Endothelial cell of umbilical vein (primary cell): ENCODE measurements at regions not wholly inside any gene's neighbourhood (a gene's known extent, or its start where the extent isn't known, plus 50 kb on each side); places are given as distances from the start of the nearest gene placed in this dataset.

Source experiments
- BruUV-seq: library from RNA; stranded (reverse); fragments of 400-500 nt; replicated peaks from 2 replicates; lab custom pipeline; 2021; lab: Mats Ljungman, UMichigan
- CTCF ChIA-PET: fragments of 300-600, 350-600 bp; sonication (Branson Sonifier 250); formaldehyde crosslinking; loops from one replicate; lab custom pipeline; 2021; ENCODE audit warnings: antibody characterized with exemption, inconsistent platforms; lab: Charles Lee
- POLR2A ChIA-PET: fragments of 300-600, 350-600 bp; sonication (Branson Sonifier 250); formaldehyde crosslinking; loops from one replicate; lab custom pipeline; 2021; ENCODE audit warnings: antibody characterized with exemption, inconsistent platforms; lab: Charles Lee
- DNase-seq: peaks from one replicate; pipeline ENCODE4 v3.0.0-alpha.2; 2011; ENCODE audit warnings: low read depth, low spot score
- FAIRE-seq: peaks from 2 replicates; lab custom pipeline; 2011; peaks lifted over from hg19 to GRCh38; lab: Jason Lieb, UNC
- H2AFZ ChIP-seq: 2 replicates; pipeline ENCODE4 v1.6.0; 2012; ENCODE audit warnings: low read depth, low read length, control low read depth, inconsistent platforms
- H3K27ac ChIP-seq: 2 replicates; pipeline ENCODE4 v1.5.1; 2011; ENCODE audit warnings: low read depth, mild to moderate bottlenecking, control low read depth, low read length, moderate library complexity; ENCODE audit not compliant: insufficient read depth
- H3K27me3 ChIP-seq, 2 experiments: 2 replicates each; pipeline versions ENCODE4 v1.6.0 to v1.6.1; 2011; ENCODE audit warnings: low read length in 2 of 2, mixed read lengths in 1 of 2; ENCODE audit not compliant: control insufficient read depth in 2 of 2, insufficient read depth in 2 of 2
- H3K36me3 ChIP-seq, 2 experiments: 2 replicates in 1 of 2; 3 replicates in 1 of 2; pipeline ENCODE4 v1.5.1; 2011; ENCODE audit warnings: low read length in 2 of 2, mild to moderate bottlenecking in 1 of 2, moderate library complexity in 1 of 2; ENCODE audit not compliant: control insufficient read depth in 2 of 2, insufficient read depth in 2 of 2; ENCODE audit errors: extremely low read depth in 1 of 2
- H3K4me1 ChIP-seq: 3 replicates; pipeline ENCODE4 v1.5.1; 2011; ENCODE audit warnings: mild to moderate bottlenecking, low read length; ENCODE audit not compliant: control insufficient read depth, insufficient read depth; ENCODE audit errors: extremely low read depth
- H3K4me2 ChIP-seq: 2 replicates; pipeline ENCODE4 v1.6.1; 2011; ENCODE audit warnings: low read length, control low read depth, mixed read lengths; ENCODE audit not compliant: insufficient read depth
- H3K4me3 ChIP-seq, 3 experiments: fragments of 200-600 bp in 1 of 3; sonication (generic), shearing (Covaris generic) in 1 of 3; replicated peaks in 1 of 3; 2 replicates each; pipeline ENCODE4 v1.5.1; 2011 to 2016; ENCODE audit warnings: control low read depth in 3 of 3, low read length in 3 of 3, mild to moderate bottlenecking in 2 of 3, inconsistent platforms in 1 of 3, low read depth in 1 of 3, moderate library complexity in 1 of 3; ENCODE audit not compliant: insufficient read depth in 1 of 3
- H3K79me2 ChIP-seq: 2 replicates; pipeline ENCODE4 v1.6.0; 2012; ENCODE audit warnings: low read length, inconsistent platforms; ENCODE audit not compliant: control insufficient read depth, insufficient read depth
- H3K9ac ChIP-seq: replicated peaks from 2 replicates; pipeline ENCODE3; 2011; ENCODE audit warnings: low read length, control low read depth; ENCODE audit not compliant: insufficient read depth; ENCODE audit errors: extremely low read depth
- H3K9me1 ChIP-seq: replicated peaks from 3 replicates; pipeline ENCODE4 v1.6.0; 2011; ENCODE audit warnings: mild to moderate bottlenecking, low read length; ENCODE audit not compliant: control insufficient read depth, insufficient read depth; ENCODE audit errors: extremely low read depth
- H3K9me3 ChIP-seq: replicated peaks from 2 replicates; pipeline ENCODE4 v1.5.1; 2012; ENCODE audit warnings: low read length, inconsistent platforms; ENCODE audit not compliant: control insufficient read depth, insufficient read depth
- H4K20me1 ChIP-seq: replicated peaks from 2 replicates; pipeline ENCODE3; 2011; ENCODE audit warnings: mild to moderate bottlenecking, low read length; ENCODE audit not compliant: control insufficient read depth, insufficient read depth; ENCODE audit errors: extremely low read depth
- CTCF ChIP-seq, 2 donors: IDR thresholded peaks; 1 replicate in 1 of 2; 2 replicates in 1 of 2; pipeline ENCODE4 v1.5.1; 2011; ENCODE audit warnings: low read length in 2 of 2, mild to moderate bottlenecking in 2 of 2, moderate library complexity in 2 of 2, control low read depth in 1 of 2, inconsistent platforms in 1 of 2, low read depth in 1 of 2; ENCODE audit not compliant: insufficient read depth in 1 of 2; ENCODE audit errors: extremely low read depth in 1 of 2
- EZH2 ChIP-seq: IDR thresholded peaks from 2 replicates; pipeline ENCODE4 v1.6.1; 2012; ENCODE audit warnings: borderline replicate concordance, low read depth, mild to moderate bottlenecking, moderate library complexity, low read length, inconsistent platforms; ENCODE audit not compliant: severe bottlenecking
- FOS ChIP-seq: IDR thresholded peaks from 2 replicates; pipeline ENCODE4 v1.6.1; 2011; ENCODE audit warnings: mild to moderate bottlenecking, low read length, moderate library complexity, borderline replicate concordance; ENCODE audit not compliant: insufficient read depth
- GATA2 ChIP-seq: IDR thresholded peaks from 2 replicates; pipeline ENCODE4 v1.7.0; 2011; ENCODE audit warnings: low read depth, mild to moderate bottlenecking, moderate library complexity, mixed read lengths, low read length; ENCODE audit not compliant: insufficient read length, insufficient read depth
- JUN ChIP-seq: IDR thresholded peaks from 2 replicates; pipeline ENCODE4 v1.6.1; 2011; ENCODE audit warnings: borderline replicate concordance, low read depth; ENCODE audit not compliant: insufficient read length, insufficient read depth
- MAX ChIP-seq: IDR thresholded peaks from 2 replicates; pipeline ENCODE4 v1.6.1; 2011; ENCODE audit not compliant: insufficient read depth, insufficient read length
- MYC ChIP-seq: IDR thresholded peaks from one replicate; pipeline ENCODE4 v1.6.1; 2011; ENCODE audit warnings: mild to moderate bottlenecking, low read depth, low read length
- POLR2A ChIP-seq: IDR thresholded peaks from 2 replicates; pipeline ENCODE4 v1.6.1; 2012; ENCODE audit warnings: low read depth, mild to moderate bottlenecking, control low read depth, low read length
- POLR2AphosphoS5 ChIP-seq: IDR thresholded peaks from 2 replicates; pipeline ENCODE4 v1.6.1; 2012; ENCODE audit warnings: low read depth, mild to moderate bottlenecking, control low read depth, low read length, moderate library complexity; ENCODE audit not compliant: insufficient read depth
- dilution Hi-C: fragments of 300-500 bp; cut with MboI; formaldehyde crosslinking; loops from one replicate; pipeline ENCODE4 v1.15.0; 2019; ENCODE audit warnings: low sequenced_read_pairs; ENCODE audit not compliant: extremely low pct_ligation_motif_present
- intact Hi-C: fragments of 100-400 bp; cut with micrococcal nuclease; formaldehyde crosslinking; loops from one replicate; pipeline ENCODE4 v1.10.0; 2022

GRCh38 chr14:49957089-49957852 lies 64.4 kb downstream of the ARF6 start:
- Histone ChIP-seq H4K20me1 (no peaks in the 10 kb centered on the region), H3K4me2 (no peak overlapping the region), H3K79me2 (no peaks in the 10 kb centered on the region), H3K36me3 (no peaks in the 10 kb centered on the region), H3K4me1 (no peaks in the 10 kb centered on the region), H3K9me3 (no peaks in the 10 kb centered on the region), H3K9me1 (no peaks in the 10 kb centered on the region), H3K27me3 (no peaks in the 10 kb centered on the region), H3K27ac (no peak overlapping the region), H2AFZ (no peak overlapping the region), H3K4me3 (no peak overlapping the region), H3K9ac (no peak overlapping the region)
- BruUV-seq, result no TSS peak
- dilution Hi-C loops, result no loop called here
- ChIA-PET CTCF (interaction anchor here (1.0 to 1.1 kb wide), 2 partner anchors 14 to 72 kb away, joined by 3 read pairs; no protein-coding TSS in a partner anchor), POLR2A (no interaction called here)
- TF ChIP-seq POLR2A, result no peak
- no peak for TF ChIP-seq MAX
- no peak for TF ChIP-seq MYC
- no peak for TF ChIP-seq FOS
- TF ChIP-seq CTCF (IDR thresholded peaks at IDR 0.05; ENCODE audit: extremely low read depth in 1 of 2, insufficient read depth in 1 of 2, low read depth in 1 of 2, low read length in 2 of 2), result no peak
- TF ChIP-seq EZH2, result no peak
- no peak for TF ChIP-seq JUN
- no peak for TF ChIP-seq POLR2AphosphoS5
- no peak for TF ChIP-seq GATA2
- DNase-seq (no peak), FAIRE-seq (no peak)
- intact Hi-C loops, result no loop called here
